Retina (tissue), 1 donor: ENCODE measurements at regions not wholly inside any gene's neighbourhood (a gene's known extent, or its start where the extent isn't known, plus 50 kb on each side); places are given as distances from the start of the nearest gene placed in this dataset.
"Not testable (repeated sequence)": the region's sequence is repeated elsewhere in the genome, so short reads cannot be mapped to it uniquely, and the experiment has no call there.

Source experiments
- DNase-seq: peaks from one replicate; pipeline ENCODE4 v3.0.0-alpha.2; 2016

- DNase-seq: not testable (repeated sequence)
These were observed 52.3 kb upstream of the MARK1 start for GRCh38 chr1:220475608-220476007.

GRCh38 chr1:220475141-220475540, 52.8 kb upstream of the MARK1 start:
- not testable (repeated sequence) for DNase-seq

GRCh38 chr1:220473440-220473839, 54.5 kb upstream of the MARK1 start:
- no peak for DNase-seq

GRCh38 chr1:220462752-220463151, 65.2 kb upstream of the MARK1 start:
- DNase-seq: no peak

- DNase-seq: no peak
These were observed 69.0 kb upstream of the MARK1 start for GRCh38 chr1:220458936-220459335.

GRCh38 chr1:220457957-220458609, 69.9 kb upstream of the MARK1 start:
- DNase-seq: no peak

- DNase-seq: no peak
These were observed 72.4 kb upstream of the MARK1 start for GRCh38 chr1:220455559-220455958.

- no peak for DNase-seq
These were observed 73.7 kb upstream of the MARK1 start for GRCh38 chr1:220454155-220454777.

- DNase-seq: no peak
These were observed 74.6 kb upstream of the MARK1 start for GRCh38 chr1:220453371-220453770.

GRCh38 chr1:220451532-220451931, 76.4 kb upstream of the MARK1 start:
- DNase-seq: peak; percentile 10

- no peak for DNase-seq
These were observed 77.0 kb upstream of the MARK1 start for GRCh38 chr1:220450927-220451326.

GRCh38 chr1:220448217-220448616, 79.7 kb upstream of the MARK1 start:
- DNase-seq: no peak

- not testable (repeated sequence) for DNase-seq
These were observed 83.3 kb upstream of the MARK1 start for GRCh38 chr1:220444586-220444985.

- DNase-seq: no peak
These were observed 86.7 kb upstream of the MARK1 start for GRCh38 chr1:220441211-220441610.

- DNase-seq: no peak
These were observed 89.2 kb upstream of the MARK1 start for GRCh38 chr1:220438741-220439140.

GRCh38 chr1:220432408-220432807, 95.5 kb upstream of the MARK1 start:
- DNase-seq: no peak

GRCh38 chr1:220431554-220432239, 96.2 kb upstream of the MARK1 start:
- no peak for DNase-seq

- DNase-seq: no peak
These were observed 97.3 kb upstream of the MARK1 start for GRCh38 chr1:220430586-220430985.

- no peak for DNase-seq
These were observed 97.9 kb upstream of the MARK1 start for GRCh38 chr1:220430059-220430458.

GRCh38 chr1:220426989-220427388, 100.9 kb upstream of the MARK1 start:
- DNase-seq: no peak

GRCh38 chr1:220425852-220426251, 102.1 kb upstream of the MARK1 start:
- DNase-seq: no peak

- DNase-seq: no peak
These were observed 106.4 kb upstream of the MARK1 start for GRCh38 chr1:220421508-220421907.

GRCh38 chr1:220420726-220421125, 107.2 kb upstream of the MARK1 start:
- no peak for DNase-seq

- DNase-seq: not testable (repeated sequence)
These were observed 115.6 kb upstream of the MARK1 start for GRCh38 chr1:220412382-220412781.
